ENCODE measurements at regions not wholly inside any gene's neighbourhood (a gene's known extent, or its start where the extent isn't known, plus 50 kb on each side); places are given as distances from the start of the nearest gene placed in this dataset.
"Not testable (repeated sequence)": the region's sequence is repeated elsewhere in the genome, so short reads cannot be mapped to it uniquely, and the experiment has no call there.

- H3K4me3 Mint-ChIP-seq = no peak overlapping the region
- no peak for DNase-seq (ENCODE audit: low spot score in 2 of 2)
- no peaks in the 10 kb centered on the region for H3K9me3 Mint-ChIP-seq
- no peaks in the 10 kb centered on the region for H3K27me3 Mint-ChIP-seq
- H3K4me1 Mint-ChIP-seq = peaks cover 2% of the 10 kb centered on the region
- no peak overlapping the region for H3K27ac Mint-ChIP-seq
- no peaks in the 10 kb centered on the region for H3K36me3 Mint-ChIP-seq
- ATAC-seq (ENCODE audit: low read depth) = no peak
Observed at GRCh38 chr7:16266877-16267276, 154.5 kb downstream of the CRPPA start.

- H3K36me3 Mint-ChIP-seq; H3K9me3 Mint-ChIP-seq; DNase-seq (ENCODE audit: low spot score in 2 of 2); H3K27ac Mint-ChIP-seq; ATAC-seq (ENCODE audit: low read depth); H3K4me1 Mint-ChIP-seq; H3K27me3 Mint-ChIP-seq; H3K4me3 Mint-ChIP-seq: not testable (repeated sequence)
Observed at GRCh38 chr7:16266470-16266869, 154.9 kb downstream of the CRPPA start.

- H3K4me1 Mint-ChIP-seq = no peaks in the 10 kb centered on the region
- no peak for DNase-seq (ENCODE audit: low spot score in 2 of 2)
- ATAC-seq (ENCODE audit: low read depth) = no peak
- H3K27ac Mint-ChIP-seq = no peak overlapping the region
- no peaks in the 10 kb centered on the region for H3K9me3 Mint-ChIP-seq
- no peaks in the 10 kb centered on the region for H3K27me3 Mint-ChIP-seq
- no peaks in the 10 kb centered on the region for H3K36me3 Mint-ChIP-seq
- H3K4me3 Mint-ChIP-seq = no peak overlapping the region
Observed at GRCh38 chr7:16265863-16266458, 155.4 kb downstream of the CRPPA start.

GRCh38 chr7:16264823-16265804 lies 156.2 kb downstream of the CRPPA start:
- no peak overlapping the region for H3K4me3 Mint-ChIP-seq
- H3K36me3 Mint-ChIP-seq = no peaks in the 10 kb centered on the region
- H3K9me3 Mint-ChIP-seq = no peaks in the 10 kb centered on the region
- H3K4me1 Mint-ChIP-seq = no peaks in the 10 kb centered on the region
- H3K27ac Mint-ChIP-seq = no peak overlapping the region
- no peaks in the 10 kb centered on the region for H3K27me3 Mint-ChIP-seq
- ATAC-seq (ENCODE audit: low read depth) (no peak), DNase-seq (ENCODE audit: low spot score in 2 of 2) (no peak)

GRCh38 chr7:16264036-16264819 lies 157.1 kb downstream of the CRPPA start:
- Mint-ChIP-seq H3K4me3 (no peak overlapping the region), H3K36me3 (no peaks in the 10 kb centered on the region)

GRCh38 chr7:16263377-16263776 lies 158.0 kb downstream of the CRPPA start:
- not testable (repeated sequence) for DNase-seq (ENCODE audit: low spot score in 2 of 2); H3K27me3 Mint-ChIP-seq; H3K4me1 Mint-ChIP-seq; H3K9me3 Mint-ChIP-seq; H3K27ac Mint-ChIP-seq; H3K4me3 Mint-ChIP-seq; ATAC-seq (ENCODE audit: low read depth); H3K36me3 Mint-ChIP-seq

More at GRCh38 chr7:16264036-16264819, 157.1 kb downstream of the CRPPA start:
- no peak for DNase-seq (ENCODE audit: low spot score in 2 of 2)
- Mint-ChIP-seq H3K4me1 (no peaks in the 10 kb centered on the region), H3K27ac (no peak overlapping the region), H3K9me3 (no peaks in the 10 kb centered on the region), H3K27me3 (no peaks in the 10 kb centered on the region)
- ATAC-seq (ENCODE audit: low read depth) = no peak

GRCh38 chr7:16261654-16262053 lies 159.7 kb downstream of the CRPPA start:
- Mint-ChIP-seq H3K36me3 (no peaks in the 10 kb centered on the region), H3K27ac (no peak overlapping the region), H3K9me3 (no peaks in the 10 kb centered on the region), H3K4me3 (no peak overlapping the region), H3K27me3 (no peaks in the 10 kb centered on the region), H3K4me1 (no peaks in the 10 kb centered on the region)
- ATAC-seq (ENCODE audit: low read depth) (no peak), DNase-seq (ENCODE audit: low spot score in 2 of 2) (no peak)

GRCh38 chr7:16261100-16261499 lies 160.2 kb downstream of the CRPPA start:
- no peak overlapping the region for H3K27ac Mint-ChIP-seq
- no peaks in the 10 kb centered on the region for H3K36me3 Mint-ChIP-seq
- H3K4me1 Mint-ChIP-seq = no peaks in the 10 kb centered on the region
- no peak for ATAC-seq (ENCODE audit: low read depth)
- no peaks in the 10 kb centered on the region for H3K9me3 Mint-ChIP-seq
- H3K27me3 Mint-ChIP-seq = no peaks in the 10 kb centered on the region
- no peak for DNase-seq (ENCODE audit: low spot score in 2 of 2)
- no peak overlapping the region for H3K4me3 Mint-ChIP-seq

GRCh38 chr7:16260236-16260728 lies 161.1 kb downstream of the CRPPA start:
- H3K4me1 Mint-ChIP-seq = no peaks in the 10 kb centered on the region
- H3K4me3 Mint-ChIP-seq = no peak overlapping the region
- H3K36me3 Mint-ChIP-seq = no peaks in the 10 kb centered on the region
- no peak for DNase-seq (ENCODE audit: low spot score in 2 of 2)
- peaks cover 3% of the 10 kb centered on the region for H3K9me3 Mint-ChIP-seq
- H3K27ac Mint-ChIP-seq = no peak overlapping the region
- ATAC-seq (ENCODE audit: low read depth) = no peak
- no peaks in the 10 kb centered on the region for H3K27me3 Mint-ChIP-seq

GRCh38 chr7:16256419-16256818 lies 164.9 kb downstream of the CRPPA start:
- ATAC-seq (ENCODE audit: low read depth); H3K9me3 Mint-ChIP-seq; H3K4me3 Mint-ChIP-seq; H3K27me3 Mint-ChIP-seq; DNase-seq (ENCODE audit: low spot score in 2 of 2); H3K27ac Mint-ChIP-seq; H3K4me1 Mint-ChIP-seq: not testable (repeated sequence)
- peaks cover 11% of the 10 kb centered on the region for H3K36me3 Mint-ChIP-seq

GRCh38 chr7:16255952-16256351 lies 165.4 kb downstream of the CRPPA start:
- H3K36me3 Mint-ChIP-seq = peaks cover 11% of the 10 kb centered on the region
- H3K4me3 Mint-ChIP-seq; H3K27ac Mint-ChIP-seq; H3K27me3 Mint-ChIP-seq; H3K9me3 Mint-ChIP-seq; H3K4me1 Mint-ChIP-seq; ATAC-seq (ENCODE audit: low read depth); DNase-seq (ENCODE audit: low spot score in 2 of 2): not testable (repeated sequence)

GRCh38 chr7:16250655-16251054 lies 170.7 kb downstream of the CRPPA start:
- H3K4me1 Mint-ChIP-seq; DNase-seq (ENCODE audit: low spot score in 2 of 2); H3K27ac Mint-ChIP-seq; H3K9me3 Mint-ChIP-seq; H3K4me3 Mint-ChIP-seq; H3K27me3 Mint-ChIP-seq; ATAC-seq (ENCODE audit: low read depth): not testable (repeated sequence)
- peaks cover 14% of the 10 kb centered on the region for H3K36me3 Mint-ChIP-seq

- peaks cover 11% of the 10 kb centered on the region for H3K36me3 Mint-ChIP-seq
- not testable (repeated sequence) for DNase-seq (ENCODE audit: low spot score in 2 of 2); H3K27ac Mint-ChIP-seq; H3K27me3 Mint-ChIP-seq; H3K4me3 Mint-ChIP-seq; ATAC-seq (ENCODE audit: low read depth); H3K4me1 Mint-ChIP-seq; H3K9me3 Mint-ChIP-seq
Observed at GRCh38 chr7:16249204-16249603, 172.1 kb downstream of the CRPPA start.

- H3K36me3 Mint-ChIP-seq = peaks cover 11% of the 10 kb centered on the region
- H3K4me3 Mint-ChIP-seq; H3K27me3 Mint-ChIP-seq; ATAC-seq (ENCODE audit: low read depth); H3K4me1 Mint-ChIP-seq; H3K9me3 Mint-ChIP-seq; H3K27ac Mint-ChIP-seq; DNase-seq (ENCODE audit: low spot score in 2 of 2): not testable (repeated sequence)
Observed at GRCh38 chr7:16248556-16248955, 172.8 kb downstream of the CRPPA start.

All from memory B cell (primary cell).